GM12865 (cell line): ENCODE measurements at regions not wholly inside any gene's neighbourhood (a gene's known extent, or its start where the extent isn't known, plus 50 kb on each side); places are given as distances from the start of the nearest gene placed in this dataset.

Source experiments
- DNase-seq: peaks from one replicate; pipeline ENCODE4 v3.0.0; 2010; ENCODE audit warnings: low read depth
- H3K4me3 ChIP-seq: 2 replicates; pipeline ENCODE4 v1.5.1; 2011; ENCODE audit warnings: mild to moderate bottlenecking, low read depth, low read length, control low read depth
- TF ChIP-seq, protein P1 (sequence below): IDR thresholded peaks from 2 replicates; pipeline ENCODE4 v1.5.1; 2011; ENCODE audit warnings: low read length, control low read depth, low read depth, inconsistent platforms; ENCODE audit not compliant: insufficient read depth; ENCODE audit errors: missing control alignments

DNA sequence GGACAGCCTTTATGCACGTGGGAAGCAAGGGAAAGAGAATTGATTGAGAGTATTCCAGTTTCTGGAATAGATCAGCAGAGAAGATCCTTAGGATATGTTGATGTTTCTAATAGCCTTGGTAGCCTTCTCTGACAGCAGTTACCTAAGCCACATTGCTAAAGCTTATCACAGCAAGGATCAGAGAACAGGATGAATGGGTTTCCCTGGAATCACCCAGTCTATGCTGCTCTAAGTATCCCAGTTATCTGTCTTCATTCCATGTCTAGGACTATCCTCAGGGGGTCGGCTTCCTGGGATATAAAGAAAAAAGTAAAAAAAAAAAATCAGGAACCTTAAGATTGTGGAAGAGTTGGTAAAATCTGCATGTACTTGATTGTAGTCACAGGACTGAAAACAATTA, 352.0 kb upstream of the AKR1E2 start:
- TF ChIP-seq, protein P1, sequence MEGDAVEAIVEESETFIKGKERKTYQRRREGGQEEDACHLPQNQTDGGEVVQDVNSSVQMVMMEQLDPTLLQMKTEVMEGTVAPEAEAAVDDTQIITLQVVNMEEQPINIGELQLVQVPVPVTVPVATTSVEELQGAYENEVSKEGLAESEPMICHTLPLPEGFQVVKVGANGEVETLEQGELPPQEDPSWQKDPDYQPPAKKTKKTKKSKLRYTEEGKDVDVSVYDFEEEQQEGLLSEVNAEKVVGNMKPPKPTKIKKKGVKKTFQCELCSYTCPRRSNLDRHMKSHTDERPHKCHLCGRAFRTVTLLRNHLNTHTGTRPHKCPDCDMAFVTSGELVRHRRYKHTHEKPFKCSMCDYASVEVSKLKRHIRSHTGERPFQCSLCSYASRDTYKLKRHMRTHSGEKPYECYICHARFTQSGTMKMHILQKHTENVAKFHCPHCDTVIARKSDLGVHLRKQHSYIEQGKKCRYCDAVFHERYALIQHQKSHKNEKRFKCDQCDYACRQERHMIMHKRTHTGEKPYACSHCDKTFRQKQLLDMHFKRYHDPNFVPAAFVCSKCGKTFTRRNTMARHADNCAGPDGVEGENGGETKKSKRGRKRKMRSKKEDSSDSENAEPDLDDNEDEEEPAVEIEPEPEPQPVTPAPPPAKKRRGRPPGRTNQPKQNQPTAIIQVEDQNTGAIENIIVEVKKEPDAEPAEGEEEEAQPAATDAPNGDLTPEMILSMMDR = no peak
- no peak overlapping the region for H3K4me3 ChIP-seq
- DNase-seq = no peak

DNA sequence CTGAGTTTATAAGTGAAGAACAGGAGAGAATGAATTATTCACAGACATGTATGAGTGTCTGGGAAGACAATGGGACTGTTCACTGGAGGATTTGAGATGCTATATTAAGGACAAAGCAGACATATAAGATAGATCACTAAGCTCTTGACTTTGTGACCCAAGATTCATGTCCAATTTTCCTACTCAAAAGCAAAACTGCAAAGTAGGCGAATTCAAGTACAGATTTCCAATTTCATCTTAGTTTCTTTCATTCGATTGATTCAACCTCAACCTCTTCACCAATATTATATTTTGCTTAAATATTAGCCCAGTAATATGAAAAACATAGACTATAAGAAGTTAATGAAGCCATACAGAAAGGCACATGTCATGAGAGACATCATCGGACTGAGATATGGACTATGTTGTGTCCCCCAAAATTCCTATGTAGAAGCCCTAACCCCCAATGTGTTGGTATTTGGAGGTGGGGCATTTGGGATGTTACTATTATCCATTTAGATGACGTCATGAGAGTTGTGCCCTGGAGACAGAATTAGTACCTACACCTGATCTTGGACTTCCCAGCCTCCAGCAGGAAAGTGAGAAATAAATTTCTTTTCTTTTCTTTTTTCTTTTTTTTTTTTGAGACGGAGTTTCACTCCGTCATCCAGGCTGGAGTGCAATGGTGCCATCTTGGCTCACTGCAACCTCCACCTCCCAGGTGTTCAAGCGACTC, 353.7 kb upstream of the AKR1E2 start:
- no peak for DNase-seq
- H3K4me3 ChIP-seq = no peak overlapping the region
- TF ChIP-seq, protein P1 = no peak

GRCh38 chr10:4470231-4470835, 355.7 kb upstream of the AKR1E2 start:
- no peak for DNase-seq
- TF ChIP-seq, protein P1 = no peak
- H3K4me3 ChIP-seq = no peak overlapping the region

- TF ChIP-seq, protein P1 = no peak
- DNase-seq = no peak
These were observed 358.5 kb upstream of the AKR1E2 start for GRCh38 chr10:4467481-4467880.

DNA sequence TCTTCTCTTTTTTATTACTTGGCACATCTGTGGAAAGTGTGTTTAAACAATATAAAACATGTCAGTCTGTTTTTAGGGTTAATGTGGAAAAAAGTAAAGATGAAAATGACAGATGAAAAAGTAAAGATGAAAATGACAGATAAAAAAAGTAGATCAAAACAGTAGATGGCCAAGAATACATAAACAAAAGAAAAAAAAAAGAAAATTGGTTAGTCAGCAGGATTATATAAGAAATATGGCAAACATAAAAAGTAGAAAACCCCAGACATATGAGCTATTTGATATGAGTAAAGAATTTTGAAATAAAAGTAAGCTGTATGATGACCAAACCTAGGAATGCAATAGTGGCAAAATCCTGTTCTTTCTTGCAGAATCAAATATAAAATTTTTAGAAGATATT, 365.7 kb upstream of the AKR1E2 start:
- no peak overlapping the region for H3K4me3 ChIP-seq
- DNase-seq = no peak
- TF ChIP-seq, protein P1 = no peak

More at GRCh38 chr10:4467481-4467880, 358.5 kb upstream of the AKR1E2 start:
- H3K4me3 ChIP-seq = no peak overlapping the region

DNA sequence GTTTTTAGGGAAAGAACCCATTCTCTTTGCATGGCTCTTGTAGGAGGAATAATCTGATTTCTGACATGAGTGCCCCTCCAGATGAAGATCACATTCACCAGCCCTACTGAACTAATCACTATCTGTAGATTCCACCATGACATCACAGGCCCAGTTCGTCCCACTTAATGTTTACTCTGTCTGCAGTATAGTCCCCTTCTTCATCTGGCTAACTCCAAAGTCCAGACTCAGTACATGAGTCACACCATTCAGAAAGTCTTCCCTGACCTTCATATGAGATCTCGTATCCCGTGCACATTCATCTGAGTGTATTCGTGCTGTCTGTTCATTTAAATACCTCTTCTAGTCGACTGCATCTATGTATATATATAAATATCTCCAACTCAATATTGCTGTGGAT, 366.5 kb upstream of the AKR1E2 start:
- TF ChIP-seq, protein P1 = no peak
- no peak for DNase-seq
- H3K4me3 ChIP-seq = no peak overlapping the region

GRCh38 chr10:4457597-4457996, 368.4 kb upstream of the AKR1E2 start:
- H3K4me3 ChIP-seq = no peak overlapping the region
- no peak for DNase-seq
- TF ChIP-seq, protein P1 = no peak
